ENCODE measurements at regions not wholly inside any gene's neighbourhood (a gene's known extent, or its start where the extent isn't known, plus 50 kb on each side); places are given as distances from the start of the nearest gene placed in this dataset.

GRCh38 chr11:35078470-35078735, 60.6 kb upstream of the CD44 start:
- TF ChIP-seq CTCF (IDR thresholded peaks at IDR 0.05; ENCODE audit: low read depth, low read length) = no peak

DNA sequence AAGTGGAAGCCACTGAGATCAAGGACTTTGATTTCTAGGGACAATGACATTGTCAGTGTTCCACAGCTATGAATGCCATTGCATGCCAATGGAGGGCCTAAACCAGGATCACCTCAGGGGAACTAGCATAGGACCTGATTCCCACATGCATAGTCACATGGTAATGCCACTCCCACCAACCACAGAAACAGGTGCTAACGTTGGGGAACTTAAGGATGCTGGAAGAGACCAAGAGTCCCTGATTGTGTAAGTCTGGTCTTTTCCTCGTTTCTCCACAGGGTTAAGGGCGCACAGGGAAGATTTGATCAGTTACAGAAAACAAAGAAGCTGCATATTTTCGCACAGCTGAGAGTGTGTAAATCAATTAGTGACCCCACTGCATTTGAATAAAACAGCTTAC, 59.4 kb upstream of the CD44 start:
- no peak for TF ChIP-seq CTCF (IDR thresholded peaks at IDR 0.05; ENCODE audit: low read depth, low read length)
- no peak overlapping the region for H3K4me3 ChIP-seq (ENCODE audit: low read depth, low read length)

More at GRCh38 chr11:35078470-35078735, 60.6 kb upstream of the CD44 start:
- H3K4me3 ChIP-seq (ENCODE audit: low read depth, low read length) = no peak overlapping the region

DNA sequence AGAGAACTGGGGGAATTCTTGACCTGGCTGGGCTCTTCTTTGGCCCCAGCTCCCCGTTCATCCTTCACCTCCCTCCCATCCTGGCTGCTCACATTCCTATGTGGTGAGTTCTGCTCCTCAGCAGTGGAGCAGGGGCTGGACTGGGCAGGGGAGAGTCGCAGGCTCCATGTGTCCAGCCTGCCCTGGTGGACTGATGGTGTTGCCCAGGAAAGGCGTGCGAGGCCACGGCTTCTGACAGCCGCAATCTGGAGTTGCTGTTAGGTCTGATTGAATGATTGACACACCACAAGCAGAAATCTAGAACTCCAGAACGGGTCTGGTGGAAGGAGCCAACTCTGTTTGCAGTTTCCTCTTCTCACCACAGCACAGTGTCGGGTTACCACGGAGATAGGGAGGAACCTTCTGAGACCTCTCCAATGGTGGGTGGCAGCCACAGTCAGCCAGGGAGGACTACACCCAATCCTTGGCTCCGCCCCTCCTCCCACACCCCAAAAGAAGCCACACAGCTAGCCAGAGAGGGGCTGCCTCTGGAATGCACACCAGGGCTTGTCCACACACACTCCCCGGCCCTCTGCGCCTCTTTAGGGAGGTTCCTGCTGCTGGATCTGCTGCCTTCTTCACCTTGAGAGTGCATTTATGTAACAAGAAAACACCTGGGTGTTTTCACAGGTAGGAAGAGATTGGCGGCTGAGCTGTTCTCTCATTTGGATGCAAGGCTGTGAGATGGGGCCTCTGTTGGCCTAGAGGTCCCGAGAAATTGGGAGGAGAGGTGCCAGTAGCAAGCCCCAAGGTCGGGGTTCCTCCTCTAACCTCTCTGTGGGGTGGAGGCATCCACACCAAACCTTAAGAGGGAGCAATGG, 56.4 kb upstream of the CD44 start:
- H3K4me3 ChIP-seq (ENCODE audit: low read depth, low read length) = peak overlapping the region; percentile 42
- no peak for TF ChIP-seq CTCF (IDR thresholded peaks at IDR 0.05; ENCODE audit: low read depth, low read length)

DNA sequence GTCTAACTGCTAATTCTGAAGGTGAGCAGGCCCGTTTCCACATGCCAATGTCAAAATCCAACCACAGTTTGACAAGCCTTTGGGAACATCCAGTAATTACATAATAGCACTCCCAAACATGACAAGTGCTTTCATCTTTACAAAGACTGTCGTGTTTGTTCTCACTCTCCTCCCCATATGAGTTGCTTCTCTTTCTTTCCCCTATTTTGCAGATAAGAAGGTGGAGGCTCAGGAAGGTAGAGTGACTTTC, 55.9 kb upstream of the CD44 start:
- no peak for TF ChIP-seq CTCF (IDR thresholded peaks at IDR 0.05; ENCODE audit: low read depth, low read length)
- H3K4me3 ChIP-seq (ENCODE audit: low read depth, low read length) = peak overlapping the region; percentile 42

DNA sequence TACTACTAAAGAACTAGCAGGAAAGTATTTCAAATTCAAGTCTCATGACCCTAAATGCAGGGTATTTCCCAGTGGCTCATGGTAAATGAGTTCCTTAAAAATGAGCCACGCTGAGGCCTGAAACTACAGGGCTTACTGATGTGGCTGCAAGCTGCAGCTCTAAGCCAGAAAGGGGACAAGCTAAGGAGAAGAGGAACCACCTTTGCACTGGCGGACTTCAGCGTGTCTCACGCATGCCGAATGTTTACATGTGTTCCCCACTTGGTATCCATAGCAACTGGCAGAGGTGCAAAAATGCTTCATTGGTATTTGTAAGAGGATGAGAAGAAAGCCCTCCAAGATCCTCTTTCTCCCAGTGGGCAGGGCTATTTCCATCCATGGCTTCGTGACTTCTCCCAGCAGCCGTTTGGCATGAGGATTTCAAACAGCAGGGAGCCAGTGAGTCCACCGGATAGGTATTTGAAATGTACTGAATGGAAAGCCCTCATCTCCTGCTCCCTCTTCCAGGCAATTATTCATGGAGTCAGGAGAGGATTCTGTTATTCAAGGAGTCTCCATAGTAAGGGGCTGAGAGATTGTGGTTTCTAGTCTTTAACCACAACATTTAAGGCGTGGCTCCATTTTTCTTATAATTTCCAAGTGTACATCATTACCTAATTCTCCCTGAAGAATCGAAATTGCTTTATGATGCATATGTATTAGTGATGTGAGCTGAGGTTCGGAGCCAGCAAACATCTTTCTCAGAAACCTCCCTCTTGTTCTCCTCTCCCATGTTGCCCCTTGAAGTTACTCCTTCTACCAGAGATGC, 55.3 kb upstream of the CD44 start:
- TF ChIP-seq CTCF (IDR thresholded peaks at IDR 0.05; ENCODE audit: low read depth, low read length) = no peak
- H3K4me3 ChIP-seq (ENCODE audit: low read depth, low read length) = peak overlapping the region; percentile 42

GRCh38 chr11:35084817-35085440, 54.0 kb upstream of the CD44 start:
- no peak for TF ChIP-seq CTCF (IDR thresholded peaks at IDR 0.05; ENCODE audit: low read depth, low read length)
- no peak overlapping the region for H3K4me3 ChIP-seq (ENCODE audit: low read depth, low read length)

Measured in WI38 (cell line).